Neuronal stem cell (in vitro differentiated cells): ENCODE measurements at regions not wholly inside any gene's neighbourhood (a gene's known extent, or its start where the extent isn't known, plus 50 kb on each side); places are given as distances from the start of the nearest gene placed in this dataset.
A peak's percentile ranks its signal among the peaks of the same experiment; 100 is the strongest.

Source experiments
- DNase-seq: peaks from one replicate; pipeline ENCODE4 v3.0.0-alpha.2; 2013; ENCODE audit warnings: low spot score
- H2AFZ ChIP-seq: one replicate; pipeline ENCODE4 v1.6.1; 2013; ENCODE audit warnings: mild to moderate bottlenecking, low read length, inconsistent platforms
- H2AK5ac ChIP-seq: 2 replicates; pipeline ENCODE4 v1.6.1; 2013; ENCODE audit warnings: low read depth, mild to moderate bottlenecking, inconsistent platforms, low read length, moderate library complexity, mixed read lengths
- H2BK120ac ChIP-seq: 2 replicates; pipeline ENCODE4 v1.6.1; 2013; ENCODE audit warnings: low read depth, mild to moderate bottlenecking, inconsistent platforms, low read length, moderate library complexity, mixed read lengths
- H2BK12ac ChIP-seq: one replicate; pipeline ENCODE4 v1.6.1; 2013; ENCODE audit warnings: low read length, inconsistent platforms
- H2BK15ac ChIP-seq: 2 replicates; pipeline ENCODE4 v1.6.1; 2013; ENCODE audit warnings: mild to moderate bottlenecking, low read length, inconsistent platforms, mixed read lengths
- H2BK5ac ChIP-seq: one replicate; pipeline ENCODE4 v1.6.1; 2013; ENCODE audit warnings: inconsistent platforms, mild to moderate bottlenecking, low read length, moderate library complexity
- H3K14ac ChIP-seq: one replicate; pipeline ENCODE4 v1.6.1; 2013; ENCODE audit warnings: low read length, inconsistent platforms
- H3K18ac ChIP-seq: 2 replicates; pipeline ENCODE4 v1.6.1; 2013; ENCODE audit warnings: low read length, inconsistent platforms
- H3K23ac ChIP-seq: 2 replicates; pipeline ENCODE4 v1.6.1; 2013; ENCODE audit warnings: low read depth, mild to moderate bottlenecking, mixed read lengths, low read length, inconsistent platforms; ENCODE audit not compliant: poor library complexity
- H3K27ac ChIP-seq: replicated peaks from 3 replicates; pipeline ENCODE4 v1.5.1; 2013; ENCODE audit warnings: low read length, inconsistent platforms
- H3K27me3 ChIP-seq, 3 experiments: 2 replicates each; pipeline ENCODE4 v1.6.1; 2013; ENCODE audit warnings: low read length in 3 of 3, mild to moderate bottlenecking in 2 of 3, inconsistent platforms in 1 of 3, low read depth in 1 of 3, mixed read lengths in 1 of 3, moderate library complexity in 1 of 3; ENCODE audit not compliant: control insufficient read depth in 3 of 3, insufficient read depth in 3 of 3
- H3K36me3 ChIP-seq, 2 donors: replicated peaks in 1 of 2; 2 replicates each; pipeline ENCODE4 v1.6.1; 2013; ENCODE audit warnings: low read length in 2 of 2; ENCODE audit not compliant: control insufficient read depth in 2 of 2, insufficient read depth in 2 of 2
- H3K4ac ChIP-seq: 2 replicates; pipeline ENCODE4 v1.6.1; 2013; ENCODE audit warnings: inconsistent platforms, mild to moderate bottlenecking, low read length, moderate library complexity
- H3K4me1 ChIP-seq, 2 donors: 1 replicate in 1 of 2; 2 replicates in 1 of 2; pipeline ENCODE4 v1.6.1; 2013; ENCODE audit warnings: low read length in 2 of 2, low read depth in 1 of 2; ENCODE audit not compliant: control insufficient read depth in 2 of 2, insufficient read depth in 1 of 2
- H3K4me2 ChIP-seq: one replicate; pipeline ENCODE4 v1.6.1; 2013; ENCODE audit warnings: mild to moderate bottlenecking, low read length, inconsistent platforms; ENCODE audit not compliant: insufficient read depth, poor library complexity, severe bottlenecking
- H3K4me3 ChIP-seq, 2 donors: 2 replicates each; pipeline ENCODE4 v1.5.1; 2013; ENCODE audit warnings: low read length in 2 of 2, mild to moderate bottlenecking in 2 of 2, inconsistent platforms in 1 of 2, moderate library complexity in 1 of 2
- H3K79me1 ChIP-seq: one replicate; pipeline ENCODE4 v1.6.1; 2013; ENCODE audit warnings: low read depth, mild to moderate bottlenecking, inconsistent platforms, low read length, moderate library complexity
- H3K9ac ChIP-seq: one replicate; pipeline ENCODE4 v1.6.1; 2013; ENCODE audit warnings: mild to moderate bottlenecking, low read depth, low read length, inconsistent platforms; ENCODE audit not compliant: poor library complexity
- H3K9me3 ChIP-seq, 2 donors: replicated peaks in 1 of 2; 2 replicates each; pipeline versions ENCODE3 to v1.6.1; 2013; ENCODE audit warnings: low read length in 2 of 2, mild to moderate bottlenecking in 2 of 2, inconsistent platforms in 1 of 2, low read depth in 1 of 2, mixed read lengths in 1 of 2, moderate library complexity in 1 of 2; ENCODE audit not compliant: control insufficient read depth in 2 of 2, insufficient read depth in 1 of 2
- H4K8ac ChIP-seq: one replicate; pipeline ENCODE4 v1.6.1; 2013; ENCODE audit warnings: low read depth, mild to moderate bottlenecking, inconsistent platforms, low read length, moderate library complexity
- H4K91ac ChIP-seq: one replicate; pipeline ENCODE4 v1.6.1; 2013; ENCODE audit warnings: low read length, low read depth, mild to moderate bottlenecking, inconsistent platforms; ENCODE audit not compliant: poor library complexity
- WGBS, 2 donors: extraction: QIAGEN DNeasy Blood & Tissue Kit; methylation state at CpG; one replicate each; pipeline ENCODE4 v1.1.7; 2013; ENCODE audit warnings: missing lambda C conversion rate in 2 of 2, mixed read lengths in 1 of 2; ENCODE audit not compliant: insufficient read length in 2 of 2, insufficient replicate concordance in 1 of 2; ENCODE audit errors: extremely low coverage in 2 of 2; 5-methylcytosine and 5-hydroxymethylcytosine counted together

DNA sequence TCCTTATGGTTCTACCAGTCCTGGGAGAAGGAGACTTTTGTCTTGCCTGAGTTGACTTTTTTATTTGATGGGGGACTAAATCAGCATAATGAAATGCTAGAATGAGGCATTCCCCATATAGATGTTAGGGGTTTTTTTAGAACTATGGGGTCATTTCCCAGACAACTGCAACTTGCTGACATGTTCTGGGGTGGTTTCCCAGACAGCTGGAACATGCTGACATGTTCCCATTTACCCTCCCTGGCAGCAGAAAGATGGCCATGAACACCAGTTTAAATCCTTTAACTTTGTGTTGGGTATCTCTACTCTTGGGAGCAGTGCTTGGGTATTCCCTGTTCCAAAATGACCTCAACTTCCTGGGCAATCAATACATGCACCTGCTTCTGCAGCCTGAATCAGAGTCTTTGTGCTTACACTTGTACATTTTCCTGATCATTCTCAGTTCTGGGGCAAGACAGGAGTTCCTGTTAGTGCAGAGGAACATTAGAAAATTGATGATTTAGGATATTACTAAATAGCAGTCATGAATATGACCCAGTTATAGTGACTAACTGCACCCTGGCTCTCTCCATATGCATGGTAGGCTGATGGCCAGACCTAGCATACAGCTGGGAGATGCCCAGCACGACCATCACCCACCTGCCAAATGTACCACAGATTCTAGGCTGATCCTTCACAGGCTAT, 75.4 kb upstream of the CD5L start:
- H3K4me3 ChIP-seq = no peak overlapping the region
- H3K9ac ChIP-seq = no peak overlapping the region
- no peak overlapping the region for H3K14ac ChIP-seq
- no peak overlapping the region for H3K18ac ChIP-seq
- H2AK5ac ChIP-seq = no peak overlapping the region
- no peak overlapping the region for H3K23ac ChIP-seq
- no peaks in the 10 kb centered on the region for H3K79me1 ChIP-seq
- no peak overlapping the region for H2BK15ac ChIP-seq
- no peaks in the 10 kb centered on the region for H3K4me1 ChIP-seq
- H2BK12ac ChIP-seq = no peak overlapping the region
- H4K91ac ChIP-seq = no peak overlapping the region
- DNase-seq = no peak
- H3K4ac ChIP-seq = no peak overlapping the region
- H2BK120ac ChIP-seq = no peak overlapping the region
- H3K27ac ChIP-seq = no peak overlapping the region
- no peak overlapping the region for H2AFZ ChIP-seq
- no CpG with 5 or more reads among the region's 1 CpG for WGBS, 2 donors
- no peaks in the 10 kb centered on the region for H3K9me3 ChIP-seq
- peaks cover 0 to 1% of the 10 kb centered on the region in 2 donors for H3K36me3 ChIP-seq
- no peak overlapping the region for H3K4me2 ChIP-seq
- H3K27me3 ChIP-seq = no peaks in the 10 kb centered on the region
- H4K8ac ChIP-seq = no peak overlapping the region
- no peak overlapping the region for H2BK5ac ChIP-seq

DNA sequence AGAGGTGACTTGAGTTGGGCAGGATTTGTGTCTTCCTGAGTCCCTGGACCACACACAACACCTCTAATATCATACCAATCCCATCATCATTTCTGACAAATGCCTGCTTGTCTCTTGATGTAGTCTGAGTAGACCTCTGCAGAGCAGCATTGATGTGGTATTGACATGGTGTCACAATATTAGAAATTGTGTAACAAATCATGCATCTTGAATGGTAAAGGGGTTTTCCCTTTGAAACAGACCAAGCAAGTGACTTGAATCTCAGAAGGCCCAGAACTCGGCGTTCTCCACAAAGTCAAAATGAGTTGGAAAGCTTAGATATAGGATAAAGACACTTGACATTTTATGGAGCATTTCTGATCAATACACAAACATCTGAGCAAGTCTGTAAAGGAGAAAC, 72.7 kb upstream of the KIRREL1 start:
- no CpG with 5 or more reads among the region's 2 CpGs for WGBS, 2 donors
- H3K27me3 ChIP-seq = no peaks in the 10 kb centered on the region
- H3K14ac ChIP-seq = no peak overlapping the region
- no peak overlapping the region for H2BK15ac ChIP-seq
- peaks cover 0 to 1% of the 10 kb centered on the region in 2 donors for H3K36me3 ChIP-seq
- DNase-seq = no peak
- H2BK120ac ChIP-seq = no peak overlapping the region
- no peaks in the 10 kb centered on the region for H3K79me1 ChIP-seq
- H3K4me1 ChIP-seq = no peaks in the 10 kb centered on the region
- H4K91ac ChIP-seq = no peak overlapping the region
- no peak overlapping the region for H3K27ac ChIP-seq
- no peak overlapping the region for H4K8ac ChIP-seq
- H2BK12ac ChIP-seq = no peak overlapping the region
- H3K18ac ChIP-seq = no peak overlapping the region
- peaks cover 0 to under 1% of the 10 kb centered on the region in 2 donors for H3K9me3 ChIP-seq
- no peak overlapping the region for H3K9ac ChIP-seq
- no peak overlapping the region for H3K4me2 ChIP-seq
- H2AFZ ChIP-seq = no peak overlapping the region
- H3K4me3 ChIP-seq = no peak overlapping the region
- no peak overlapping the region for H3K4ac ChIP-seq
- H2AK5ac ChIP-seq = no peak overlapping the region
- no peak overlapping the region for H3K23ac ChIP-seq
- H2BK5ac ChIP-seq = no peak overlapping the region

- no peak overlapping the region for H3K9ac ChIP-seq
- H3K36me3 ChIP-seq = no peaks in the 10 kb centered on the region
- no peaks in the 10 kb centered on the region for H3K27me3 ChIP-seq
- no peak overlapping the region for H3K18ac ChIP-seq
- no peak overlapping the region for H3K4me3 ChIP-seq
- no CpG with 5 or more reads among the region's 34 CpGs for WGBS, 2 donors
- H4K8ac ChIP-seq = peak overlapping the region; percentile 68
- H3K27ac ChIP-seq = no peak overlapping the region
- no peak overlapping the region for H3K4ac ChIP-seq
- no peak overlapping the region for H2BK120ac ChIP-seq
- no peak overlapping the region for H4K91ac ChIP-seq
- H3K14ac ChIP-seq = peak overlapping the region; percentile 49
- no peak overlapping the region for H3K4me2 ChIP-seq
- peaks cover 0 to 2% of the 10 kb centered on the region in 2 donors for H3K9me3 ChIP-seq
- DNase-seq = no peak
- no peaks in the 10 kb centered on the region for H3K79me1 ChIP-seq
- peak overlapping the region; percentile 3 for H3K23ac ChIP-seq
- H3K4me1 ChIP-seq = no peaks in the 10 kb centered on the region
- no peak overlapping the region for H2BK15ac ChIP-seq
- no peak overlapping the region for H2AFZ ChIP-seq
- no peak overlapping the region for H2BK5ac ChIP-seq
- no peak overlapping the region for H2BK12ac ChIP-seq
- H2AK5ac ChIP-seq = no peak overlapping the region
Observed at GRCh38 chr1:157925419-157926166, 67.9 kb upstream of the KIRREL1 start.

DNA sequence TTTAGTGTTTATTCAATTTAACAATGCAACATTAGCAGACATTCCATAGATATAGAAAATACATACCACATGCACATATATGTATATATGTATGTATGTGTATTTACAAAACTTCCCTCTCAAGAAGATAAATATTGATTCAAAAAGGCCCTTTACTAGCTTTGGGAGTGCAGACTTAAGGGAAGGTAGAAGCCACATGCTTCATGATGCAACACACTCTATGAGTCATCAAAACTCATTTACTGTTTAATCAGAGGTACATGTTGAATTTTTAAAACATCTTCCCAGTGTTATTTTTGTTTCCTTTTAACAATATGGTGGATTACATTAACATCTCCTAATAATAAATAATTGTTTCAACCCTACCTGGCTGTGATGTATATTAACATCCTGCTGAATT, 61.4 kb upstream of the KIRREL1 start:
- H3K18ac ChIP-seq = no peak overlapping the region
- H3K9me3 ChIP-seq = no peaks in the 10 kb centered on the region
- H2AFZ ChIP-seq = no peak overlapping the region
- H2BK120ac ChIP-seq = no peak overlapping the region
- no peaks in the 10 kb centered on the region for H3K36me3 ChIP-seq
- H3K23ac ChIP-seq = no peak overlapping the region
- H3K4me1 ChIP-seq = no peaks in the 10 kb centered on the region
- no peak overlapping the region for H2BK15ac ChIP-seq
- DNase-seq = no peak
- no peak overlapping the region for H3K14ac ChIP-seq
- no peaks in the 10 kb centered on the region for H3K79me1 ChIP-seq
- no peak overlapping the region for H3K4me3 ChIP-seq
- H4K8ac ChIP-seq = no peak overlapping the region
- H4K91ac ChIP-seq = no peak overlapping the region
- no peak overlapping the region for H3K4ac ChIP-seq
- H2BK12ac ChIP-seq = no peak overlapping the region
- no peaks in the 10 kb centered on the region for H3K27me3 ChIP-seq
- no peak overlapping the region for H2AK5ac ChIP-seq
- no peak overlapping the region for H3K4me2 ChIP-seq
- no peak overlapping the region for H3K27ac ChIP-seq
- H3K9ac ChIP-seq = no peak overlapping the region
- no peak overlapping the region for H2BK5ac ChIP-seq
